Skin epidermis (tissue), 12 donors: ENCODE measurements at regions not wholly inside any gene's neighbourhood (a gene's known extent, or its start where the extent isn't known, plus 50 kb on each side); places are given as distances from the start of the nearest gene placed in this dataset.

Experiments
- H3K27ac ChIP-seq, 21 experiments: fragments of 200-600 bp; sonication (generic) in 11 of 21; one replicate each; pipeline ENCODE4 v1.5.0; 2020; ENCODE audit warnings: mild to moderate bottlenecking in 3 of 21, inconsistent platforms in 2 of 21, moderate library complexity in 2 of 21
- H3K4me3 ChIP-seq, 7 experiments: fragments of 200-600 bp; sonication (generic) in 2 of 7; one replicate each; pipeline ENCODE4 v1.5.0; 2020; ENCODE audit warnings: inconsistent platforms in 2 of 7, mild to moderate bottlenecking in 2 of 7, moderate library complexity in 1 of 7

DNA sequence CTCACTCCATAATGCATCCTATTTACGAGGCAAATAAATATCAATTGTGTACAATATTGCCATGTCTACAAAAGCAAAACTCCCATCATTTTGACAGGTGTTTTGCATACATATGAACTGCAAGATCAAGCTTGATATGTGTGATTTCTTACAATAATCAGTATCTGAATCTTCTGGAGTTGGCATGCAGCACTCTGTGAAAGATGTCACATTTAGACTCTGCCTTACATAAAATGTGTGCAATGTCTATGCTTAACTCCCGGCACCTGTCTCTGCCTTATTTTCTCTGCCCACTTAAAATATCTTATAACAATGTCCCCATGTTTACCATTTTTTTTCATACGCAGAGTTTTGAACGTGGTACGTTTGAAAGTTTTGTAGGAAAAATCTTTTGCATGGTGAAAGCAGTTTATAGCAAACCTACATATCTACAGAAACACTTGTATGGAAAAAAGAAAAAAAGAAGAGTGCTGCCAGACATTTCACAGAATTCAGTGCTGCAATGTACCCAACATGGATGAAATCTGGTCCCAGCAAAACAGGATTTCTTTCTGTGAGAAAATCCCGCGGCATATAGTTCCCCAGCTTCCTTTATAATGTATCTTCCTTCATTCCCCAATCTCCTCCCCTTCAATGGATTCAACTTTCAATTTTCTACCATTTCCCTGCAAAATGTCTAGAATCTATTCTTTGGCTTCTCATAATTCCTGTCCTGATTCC, 114.1 kb upstream of the NRP1 start:
- H3K27ac ChIP-seq: no peak overlapping the region
- no peak overlapping the region for H3K4me3 ChIP-seq

- no peak overlapping the region for H3K4me3 ChIP-seq
- H3K27ac ChIP-seq: no peak overlapping the region
These were observed 107.1 kb upstream of the NRP1 start for GRCh38 chr10:33441561-33441960.

- Histone ChIP-seq H3K27ac (peak overlapping the region in 3 of 21 experiments; percentile 14 to 29 (median 16)), H3K4me3 (no peak overlapping the region)
These were observed 100.5 kb upstream of the NRP1 start for GRCh38 chr10:33434933-33435332.

- Histone ChIP-seq H3K4me3 (no peak overlapping the region), H3K27ac (no peak overlapping the region)
These were observed 94.2 kb upstream of the NRP1 start for GRCh38 chr10:33428682-33429081.

DNA sequence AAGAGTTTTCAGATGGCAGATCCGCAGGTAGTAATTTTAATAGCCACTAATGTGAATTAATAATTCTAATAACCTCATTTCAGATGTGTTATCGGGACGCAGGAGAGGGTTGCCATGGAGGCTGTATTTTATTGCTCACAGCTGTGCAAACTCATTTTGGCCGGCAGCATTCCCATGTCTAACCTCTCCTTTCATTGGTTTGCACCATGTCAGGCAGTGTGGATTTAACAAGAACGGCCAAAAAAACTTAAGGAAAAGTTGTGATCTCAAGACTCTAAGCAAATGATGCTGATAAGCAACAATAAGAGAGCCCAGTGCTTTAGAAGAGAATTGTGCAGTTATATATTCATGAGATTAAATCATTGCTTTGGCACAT, 88.7 kb upstream of the NRP1 start:
- H3K27ac ChIP-seq: no peak overlapping the region
- H3K4me3 ChIP-seq: no peak overlapping the region

DNA sequence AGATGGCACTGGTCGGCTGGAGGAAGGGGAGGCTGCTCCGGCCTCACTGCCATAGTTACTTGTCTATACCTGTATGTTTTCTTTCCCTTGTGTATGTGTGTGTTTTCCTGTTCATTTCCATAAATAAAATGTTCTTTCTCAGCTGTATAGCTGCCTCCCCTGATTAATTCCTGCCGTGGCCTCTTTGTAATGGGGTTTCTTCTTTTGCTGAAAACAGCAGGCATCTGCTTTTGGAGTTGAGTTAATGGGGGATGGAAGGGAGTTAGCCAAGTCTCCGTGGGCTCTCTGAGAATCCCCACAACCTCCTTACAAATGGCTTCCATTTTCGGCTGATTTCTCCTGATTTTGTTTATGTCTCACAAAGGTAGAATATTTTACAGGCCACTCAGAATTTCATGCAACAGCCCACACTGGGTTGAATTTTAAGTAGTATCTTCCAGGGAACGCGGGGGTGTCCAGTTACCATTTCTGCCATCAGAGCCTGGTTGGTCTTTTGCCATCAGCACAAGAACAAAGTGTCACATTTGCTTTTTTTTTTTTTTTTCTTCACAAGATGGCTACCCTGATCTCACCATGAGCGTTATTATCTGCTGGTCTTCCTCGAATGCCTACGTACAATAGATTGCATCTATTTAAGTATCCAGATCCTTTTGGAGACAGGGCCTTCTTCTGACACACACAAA, 88.1 kb upstream of the NRP1 start:
- Histone ChIP-seq H3K27ac (peak overlapping the region in 2 of 21 experiments; percentile 2 to 50), H3K4me3 (no peak overlapping the region)

- peak overlapping the region in 3 of 21 experiments; percentile 2 to 50 (median 5) for H3K27ac ChIP-seq
- no peak overlapping the region for H3K4me3 ChIP-seq
These were observed 87.5 kb upstream of the NRP1 start for GRCh38 chr10:33421789-33422462.

- no peak overlapping the region for H3K27ac ChIP-seq
- H3K4me3 ChIP-seq: no peak overlapping the region
These were observed 84.8 kb upstream of the NRP1 start for GRCh38 chr10:33419311-33419710.

- no peak overlapping the region for H3K27ac ChIP-seq
- no peak overlapping the region for H3K4me3 ChIP-seq
These were observed 83.8 kb upstream of the NRP1 start for GRCh38 chr10:33418301-33418700.

DNA sequence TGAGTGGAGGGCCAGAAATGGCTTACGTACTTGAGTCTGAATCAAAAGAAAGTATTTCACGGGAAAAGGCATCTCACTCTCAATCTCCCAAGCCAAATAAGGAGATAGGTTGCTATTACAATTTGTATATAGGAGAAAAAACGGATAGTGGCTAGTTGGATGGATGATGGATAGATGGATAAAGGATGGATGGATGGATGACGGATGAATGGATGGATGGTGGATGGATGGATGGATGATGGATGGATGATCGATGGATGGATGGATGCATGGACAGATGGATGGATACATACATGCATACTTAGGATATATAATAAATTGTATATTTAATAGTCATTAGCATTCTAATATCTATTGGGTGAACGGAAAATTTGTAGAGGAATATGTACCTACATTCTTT, 82.2 kb upstream of the NRP1 start:
- no peak overlapping the region for H3K4me3 ChIP-seq
- no peak overlapping the region for H3K27ac ChIP-seq

GRCh38 chr10:33416209-33416608, 81.7 kb upstream of the NRP1 start:
- H3K4me3 ChIP-seq: no peak overlapping the region
- H3K27ac ChIP-seq: no peak overlapping the region

GRCh38 chr10:33414841-33415240, 80.4 kb upstream of the NRP1 start:
- Histone ChIP-seq H3K4me3 (no peak overlapping the region), H3K27ac (no peak overlapping the region)

GRCh38 chr10:33412653-33413361, 78.3 kb upstream of the NRP1 start:
- Histone ChIP-seq H3K27ac (peak overlapping the region in 8 of 21 experiments; percentile 7 to 57 (median 40)), H3K4me3 (no peak overlapping the region)

GRCh38 chr10:33412241-33412640, 77.8 kb upstream of the NRP1 start:
- Histone ChIP-seq H3K27ac (peak overlapping the region in 7 of 21 experiments; percentile 18 to 57 (median 40)), H3K4me3 (no peak overlapping the region)

DNA sequence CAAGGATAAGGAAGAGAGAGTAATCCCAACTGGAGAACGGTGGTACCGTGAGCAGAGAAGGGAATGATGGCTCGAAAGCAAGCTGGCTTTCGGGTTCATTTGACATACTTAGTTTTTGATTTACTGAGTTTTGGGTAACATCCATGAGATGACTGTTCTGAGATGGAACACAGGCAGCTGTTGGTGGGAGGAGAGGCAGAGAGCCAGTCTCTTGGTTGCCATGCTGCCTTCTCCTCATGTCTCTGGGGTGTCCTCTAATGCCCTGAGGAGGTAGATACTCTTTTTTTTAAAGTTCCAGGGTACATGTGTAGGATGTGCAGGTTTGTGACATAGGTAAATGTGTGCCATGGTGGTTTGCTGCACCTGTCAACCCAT, 76.4 kb upstream of the NRP1 start:
- H3K4me3 ChIP-seq: no peak overlapping the region

GRCh38 chr10:33410096-33410859, 75.8 kb upstream of the NRP1 start:
- no peak overlapping the region for H3K27ac ChIP-seq
- no peak overlapping the region for H3K4me3 ChIP-seq

More for the DNA sequence above, 76.4 kb upstream of the NRP1 start:
- no peak overlapping the region for H3K27ac ChIP-seq

DNA sequence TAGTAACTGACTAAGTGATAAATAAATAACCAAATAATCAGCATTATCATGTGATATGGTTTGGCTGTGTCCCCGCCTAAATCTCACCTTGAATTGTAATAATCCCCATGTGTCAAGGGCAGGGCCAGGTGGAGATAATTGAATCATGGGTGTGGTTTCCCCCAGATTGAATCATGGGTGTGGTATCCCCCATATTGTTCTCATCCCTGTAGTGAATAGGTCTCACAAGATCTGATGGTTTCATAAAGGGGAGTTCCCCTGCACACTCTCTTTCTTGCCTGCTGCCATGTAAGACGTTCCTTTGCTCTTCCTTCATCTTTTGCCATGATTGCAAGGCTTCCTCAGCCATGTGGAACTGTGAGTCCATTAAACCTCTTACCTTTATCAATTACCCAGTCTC, 72.1 kb upstream of the NRP1 start:
- H3K4me3 ChIP-seq: no peak overlapping the region
- H3K27ac ChIP-seq: no peak overlapping the region

GRCh38 chr10:33402220-33403073, 68.0 kb upstream of the NRP1 start:
- Histone ChIP-seq H3K4me3 (no peak overlapping the region), H3K27ac (no peak overlapping the region)

- no peak overlapping the region for H3K27ac ChIP-seq
These were observed 66.8 kb upstream of the NRP1 start for GRCh38 chr10:33401300-33401699.

More at GRCh38 chr10:33401300-33401699, 66.8 kb upstream of the NRP1 start:
- H3K4me3 ChIP-seq: no peak overlapping the region
